Heart left ventricle (tissue), 13 donors: ENCODE measurements at regions not wholly inside any gene's neighbourhood (a gene's known extent, or its start where the extent isn't known, plus 50 kb on each side); places are given as distances from the start of the nearest gene placed in this dataset.

Experiments used
- POLR2A ChIP-seq, 2 donors: fragments of 450-650 bp; IDR thresholded peaks; one replicate each; pipeline ENCODE4 v1.6.1; 2017; ENCODE audit warnings: antibody characterized with exemption in 2 of 2, mild to moderate bottlenecking in 2 of 2, moderate library complexity in 2 of 2
- TF ChIP-seq, protein P1 (sequence below), 12 donors: fragments of 200-600 bp; sonication (generic) in 4 of 12; IDR thresholded peaks; one replicate each; pipeline versions ENCODE4 v1.5.0 to v1.8.0; 2018 to 2022; ENCODE audit warnings: antibody characterized with exemption in 12 of 12, mild to moderate bottlenecking in 5 of 12
- donor health status: ischemic (EF 13 %, LVEDD 7.1; RV severe dilation, severe dysfunction).
- donor health status: DM: no; HTN: yes; CAD: no.
- donor health status: DM: no; HTN: no; CAD: no.
- donor health status: ischemic (EF 25% LVEDD 6.9; RV normal size, moderate dysfunction).
- donor health status: ischemic (EF 25% LVEDD 5.7; RV mildly dilated, moderate dysfunction).
- donor health status: ischemic (EF 35%, LVEDD 5.7; RV mildly dilated, moderate dysfunction).
- donor health status: nonischemic (EF 11% LVEDD 7.7; RV severe dilation, severe dysfunction).
- donor health status: DM: yes; HTN: yes; CAD: no.
- donor health status: PGD.
- donor health status: ischemic (EF 29% LVEDD 5.4; RV normal size, mild dysfunction).
- donor health status: nonischemic (EF 23%, LVEDD 6.1; RV moderate dilation, normal function).

DNA sequence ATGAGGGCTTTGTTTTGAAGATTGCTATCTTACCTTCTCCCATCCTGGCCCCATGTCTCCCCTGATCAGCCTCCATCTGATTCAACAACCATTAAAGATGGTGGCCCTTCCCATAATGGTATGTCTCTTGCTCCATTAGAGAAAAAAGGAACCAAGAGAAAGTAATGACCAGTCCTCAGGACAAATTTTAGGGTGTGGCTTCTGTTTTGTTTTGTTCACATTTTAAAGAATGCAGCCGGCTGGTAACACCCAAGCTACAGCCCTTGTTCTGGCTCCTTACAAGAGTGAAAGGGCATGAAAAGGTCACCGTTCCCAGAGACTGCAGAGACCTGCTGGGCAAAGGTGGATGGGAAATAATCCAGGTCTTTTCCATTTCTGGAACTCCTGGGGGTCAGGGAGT, 287.9 kb upstream of the NEBL start:
- TF ChIP-seq, protein P1, sequence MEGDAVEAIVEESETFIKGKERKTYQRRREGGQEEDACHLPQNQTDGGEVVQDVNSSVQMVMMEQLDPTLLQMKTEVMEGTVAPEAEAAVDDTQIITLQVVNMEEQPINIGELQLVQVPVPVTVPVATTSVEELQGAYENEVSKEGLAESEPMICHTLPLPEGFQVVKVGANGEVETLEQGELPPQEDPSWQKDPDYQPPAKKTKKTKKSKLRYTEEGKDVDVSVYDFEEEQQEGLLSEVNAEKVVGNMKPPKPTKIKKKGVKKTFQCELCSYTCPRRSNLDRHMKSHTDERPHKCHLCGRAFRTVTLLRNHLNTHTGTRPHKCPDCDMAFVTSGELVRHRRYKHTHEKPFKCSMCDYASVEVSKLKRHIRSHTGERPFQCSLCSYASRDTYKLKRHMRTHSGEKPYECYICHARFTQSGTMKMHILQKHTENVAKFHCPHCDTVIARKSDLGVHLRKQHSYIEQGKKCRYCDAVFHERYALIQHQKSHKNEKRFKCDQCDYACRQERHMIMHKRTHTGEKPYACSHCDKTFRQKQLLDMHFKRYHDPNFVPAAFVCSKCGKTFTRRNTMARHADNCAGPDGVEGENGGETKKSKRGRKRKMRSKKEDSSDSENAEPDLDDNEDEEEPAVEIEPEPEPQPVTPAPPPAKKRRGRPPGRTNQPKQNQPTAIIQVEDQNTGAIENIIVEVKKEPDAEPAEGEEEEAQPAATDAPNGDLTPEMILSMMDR (IDR thresholded peaks at IDR 0.05) = no peak
- no peak for TF ChIP-seq POLR2A (IDR thresholded peaks at IDR 0.05)
